ENCODE measurements at regions not wholly inside any gene's neighbourhood (a gene's known extent, or its start where the extent isn't known, plus 50 kb on each side); places are given as distances from the start of the nearest gene placed in this dataset.

DNA sequence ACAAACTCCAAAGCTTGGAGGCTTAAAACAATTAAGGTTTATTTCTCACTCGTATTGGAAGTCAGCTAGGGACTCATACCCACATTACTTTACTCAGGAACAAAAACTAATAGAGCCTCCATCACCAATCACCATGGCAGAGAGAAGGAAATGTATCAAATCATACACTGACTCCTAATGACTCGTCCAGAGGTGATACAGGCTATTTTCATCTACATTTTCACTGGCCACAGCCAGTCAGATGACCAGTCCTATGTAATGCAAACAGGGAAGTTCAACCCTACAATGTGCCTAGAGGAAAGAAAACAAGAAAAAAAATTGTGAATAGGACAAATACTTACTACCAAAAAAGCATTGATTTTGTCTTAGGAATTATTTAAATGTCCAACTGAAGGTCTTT is 110.3 kb downstream of the SEC16B start:
- TF ChIP-seq, protein P1, sequence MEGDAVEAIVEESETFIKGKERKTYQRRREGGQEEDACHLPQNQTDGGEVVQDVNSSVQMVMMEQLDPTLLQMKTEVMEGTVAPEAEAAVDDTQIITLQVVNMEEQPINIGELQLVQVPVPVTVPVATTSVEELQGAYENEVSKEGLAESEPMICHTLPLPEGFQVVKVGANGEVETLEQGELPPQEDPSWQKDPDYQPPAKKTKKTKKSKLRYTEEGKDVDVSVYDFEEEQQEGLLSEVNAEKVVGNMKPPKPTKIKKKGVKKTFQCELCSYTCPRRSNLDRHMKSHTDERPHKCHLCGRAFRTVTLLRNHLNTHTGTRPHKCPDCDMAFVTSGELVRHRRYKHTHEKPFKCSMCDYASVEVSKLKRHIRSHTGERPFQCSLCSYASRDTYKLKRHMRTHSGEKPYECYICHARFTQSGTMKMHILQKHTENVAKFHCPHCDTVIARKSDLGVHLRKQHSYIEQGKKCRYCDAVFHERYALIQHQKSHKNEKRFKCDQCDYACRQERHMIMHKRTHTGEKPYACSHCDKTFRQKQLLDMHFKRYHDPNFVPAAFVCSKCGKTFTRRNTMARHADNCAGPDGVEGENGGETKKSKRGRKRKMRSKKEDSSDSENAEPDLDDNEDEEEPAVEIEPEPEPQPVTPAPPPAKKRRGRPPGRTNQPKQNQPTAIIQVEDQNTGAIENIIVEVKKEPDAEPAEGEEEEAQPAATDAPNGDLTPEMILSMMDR (IDR thresholded peaks at IDR 0.05), result no peak
- no peak for TF ChIP-seq POLR2A (IDR thresholded peaks at IDR 0.05)
